ENCODE measurements at regions not wholly inside any gene's neighbourhood (a gene's known extent, or its start where the extent isn't known, plus 50 kb on each side); places are given as distances from the start of the nearest gene placed in this dataset.
A peak's percentile ranks its signal among the peaks of the same experiment; 100 is the strongest.

DNA sequence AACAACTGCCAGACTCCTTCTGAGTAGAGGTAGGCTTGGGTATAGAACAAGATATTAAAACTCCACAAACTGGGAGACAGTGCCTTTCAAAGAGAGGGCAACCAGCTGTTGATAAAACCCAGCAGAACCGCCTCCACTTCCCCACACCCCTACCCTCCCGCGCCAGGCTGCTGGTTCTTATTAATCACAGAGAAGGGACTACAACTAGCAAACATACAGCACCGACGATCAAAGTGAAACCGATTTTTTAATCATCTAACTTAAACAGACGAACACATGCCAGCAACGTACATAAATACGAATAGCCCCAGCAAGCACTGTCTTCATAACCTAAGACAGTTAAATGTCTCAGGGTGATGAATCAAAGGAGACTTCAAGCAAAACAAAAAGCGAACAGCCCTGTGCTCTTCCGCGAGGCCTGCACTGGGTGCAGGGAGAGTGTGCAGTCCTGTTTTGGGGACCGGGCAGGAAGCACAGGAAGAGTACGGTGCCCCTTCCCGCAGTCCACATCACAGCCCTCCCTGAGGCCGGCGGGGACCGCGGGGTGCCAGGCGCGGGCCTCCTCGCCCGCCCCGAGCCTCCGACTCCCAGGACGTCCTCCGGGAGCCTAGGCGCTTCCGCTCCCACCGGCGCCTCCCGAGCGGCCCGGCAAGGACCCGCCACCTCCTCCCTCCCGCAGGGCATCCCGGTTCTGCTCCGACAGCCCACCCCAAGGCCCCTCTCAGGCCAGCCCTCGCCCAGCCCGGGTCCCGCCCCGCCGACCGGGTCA, 75.1 kb upstream of the VGLL4 start:
- Histone ChIP-seq H3K27me3 (replicated peaks in 1 of 4; ENCODE audit: control insufficient read depth in 3 of 4, extremely low read depth in 1 of 4, insufficient read depth in 3 of 4, low read length in 3 of 4) (no peaks in the 10 kb centered on the region), H3K27ac (ENCODE audit: low read depth, low read length) (no peak overlapping the region), H2BK120ac (replicated peaks; ENCODE audit: low read depth, low read length) (no peak overlapping the region), H3K79me2 (ENCODE audit: control insufficient read depth in 1 of 2, insufficient read depth in 2 of 2, low read length in 2 of 2) (peaks cover 0 to 28% of the 10 kb centered on the region in 2 experiments; a peak in 2 of 4 replicates), H3K4me3 (ENCODE audit: extremely low read depth in 1 of 4, insufficient read depth in 2 of 4, low read depth in 3 of 4, low read length in 4 of 4) (peak overlapping the region; percentile 60 to 84 (median 81)), H3K9me3 (ENCODE audit: insufficient read depth in 2 of 2, low read depth in 1 of 2, low read length in 1 of 2) (no peaks in the 10 kb centered on the region), H3K14ac (ENCODE audit: insufficient read length) (no peak overlapping the region), H3K79me1 (ENCODE audit: low read depth, low read length) (no peaks in the 10 kb centered on the region; the same call in 1 of the 2 replicates), H4K5ac (ENCODE audit: insufficient read length, low read depth, low read length) (no peak overlapping the region), H2BK5ac (ENCODE audit: low read depth, low read length) (no peak overlapping the region; the same call in 1 of the 2 replicates), H2BK20ac (ENCODE audit: low read length) (no peak overlapping the region), H3K18ac (ENCODE audit: extremely low read depth, low read length) (peak overlapping the region; percentile 78), H3K4me1 (replicated peaks in 1 of 4; ENCODE audit: control insufficient read depth in 3 of 4, insufficient read depth in 4 of 4, low read length in 3 of 4) (peaks cover 2 to 11% (median 6%) of the 10 kb centered on the region in 4 experiments; a peak in 5 of 7 replicates), H4K91ac (replicated peaks; ENCODE audit: insufficient read length, low read length) (no peak overlapping the region), H3K4ac (replicated peaks; ENCODE audit: insufficient read length, low read depth, low read length) (no peak overlapping the region), H2BK12ac (ENCODE audit: low read depth, low read length) (peak overlapping the region; percentile 68; the same call in 1 of the 2 replicates), H4K20me1 (replicated peaks in 1 of 2; ENCODE audit: control insufficient read depth in 1 of 2, insufficient read depth in 2 of 2, low read length in 2 of 2) (no peaks in the 10 kb centered on the region), H3K9ac (replicated peaks in 1 of 4; ENCODE audit: extremely low read depth in 1 of 4, low read depth in 3 of 4, low read length in 3 of 4) (peak overlapping the region; percentile 6 to 58 (median 46)), H2AK5ac (ENCODE audit: low read depth, low read length) (no peak overlapping the region), H3K23me2 (ENCODE audit: low read depth, low read length) (peaks cover 16% of the 10 kb centered on the region; the same call in 1 of the 2 replicates), H3K36me3 (ENCODE audit: control insufficient read depth in 2 of 4, insufficient read depth in 4 of 4, low read length in 3 of 4) (no peaks in the 10 kb centered on the region), H3K56ac (replicated peaks; ENCODE audit: insufficient read length, low read depth, low read length) (no peak overlapping the region), H2AFZ (ENCODE audit: low read length) (peak overlapping the region; percentile 75; the same call in 1 of the 2 replicates), H3K4me2 (ENCODE audit: insufficient read depth in 1 of 2, low read depth in 2 of 2, low read length in 2 of 2) (peak overlapping the region; percentile 91 to 94), H2BK15ac (ENCODE audit: low read length) (0 out of 2 replicates have a peak overlapping the region, but pooled peaks have one; percentile 72), H3K23ac (ENCODE audit: insufficient read length) (no peak overlapping the region), H4K8ac (ENCODE audit: extremely low read depth, insufficient read depth, low read length) (peak overlapping the region; percentile 78; the same call in 1 of the 2 replicates)
- TF ChIP-seq SIX5 (IDR thresholded peaks at IDR 0.05; ENCODE audit: low read depth, low read length) = no peak
- TF ChIP-seq PHF8 (conservative IDR thresholded peaks at IDR 0.05; ENCODE audit: low read depth, low read length) = peak; percentile 57
- no peak for TF ChIP-seq MAFK (IDR thresholded peaks at IDR 0.05; ENCODE audit: low read depth, low read length)
- TF ChIP-seq, protein P1, sequence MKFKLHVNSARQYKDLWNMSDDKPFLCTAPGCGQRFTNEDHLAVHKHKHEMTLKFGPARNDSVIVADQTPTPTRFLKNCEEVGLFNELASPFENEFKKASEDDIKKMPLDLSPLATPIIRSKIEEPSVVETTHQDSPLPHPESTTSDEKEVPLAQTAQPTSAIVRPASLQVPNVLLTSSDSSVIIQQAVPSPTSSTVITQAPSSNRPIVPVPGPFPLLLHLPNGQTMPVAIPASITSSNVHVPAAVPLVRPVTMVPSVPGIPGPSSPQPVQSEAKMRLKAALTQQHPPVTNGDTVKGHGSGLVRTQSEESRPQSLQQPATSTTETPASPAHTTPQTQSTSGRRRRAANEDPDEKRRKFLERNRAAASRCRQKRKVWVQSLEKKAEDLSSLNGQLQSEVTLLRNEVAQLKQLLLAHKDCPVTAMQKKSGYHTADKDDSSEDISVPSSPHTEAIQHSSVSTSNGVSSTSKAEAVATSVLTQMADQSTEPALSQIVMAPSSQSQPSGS (IDR thresholded peaks at IDR 0.05; ENCODE audit: low read length) = no peak
- TF ChIP-seq ASH2L (IDR thresholded peaks at IDR 0.05; ENCODE audit: low read length) = peak; percentile 60
- TF ChIP-seq HDAC6 (IDR thresholded peaks at IDR 0.05; ENCODE audit: low read depth, low read length) = no peak
- TF ChIP-seq GTF2F1 (IDR thresholded peaks at IDR 0.05; ENCODE audit: borderline replicate concordance, low read depth, low read length) = no peak
- TF ChIP-seq TAF7 (optimal IDR thresholded peaks at IDR 0.05; ENCODE audit: borderline replicate concordance, low read depth, low read length) = no peak
- FAIRE-seq = no peak
- WGBS, 2 experiments (ENCODE audit: extremely low coverage in 1 of 2, insufficient coverage in 1 of 2, insufficient read length in 1 of 2, insufficient replicate concordance in 2 of 2, low coverage in 1 of 2, low lambda C conversion rate in 2 of 2, missing lambda C conversion rate in 1 of 2) = 1% methylated on average over 13 of the region's 44 CpGs; no CpG with 5 or more reads in 1 of the 2 experiments
- POLR2A ChIA-PET (ENCODE audit: partially characterized antibody) = no interaction called here
- CTCF ChIA-PET (ENCODE audit: partially characterized antibody) = interaction anchor here (0.7 to 1.2 kb wide), 3 partner anchors 12 to 64 kb away, joined by 3 read pairs; no protein-coding TSS in a partner anchor
- peak in 1 of 2 experiments; percentile 80 for DNase-seq (ENCODE audit: low read depth in 1 of 2, low spot score in 2 of 2)
